Naive thymus-derived CD4-positive, alpha-beta T cell (primary cell): ENCODE measurements at regions not wholly inside any gene's neighbourhood (a gene's known extent, or its start where the extent isn't known, plus 50 kb on each side); places are given as distances from the start of the nearest gene placed in this dataset.

Source experiments
- ATAC-seq: fragments of 150-1000 bp; cut with Tn5 transposase; 2 replicates; pipeline ENCODE4 v1.10.0; 2021; ENCODE audit warnings: mild to moderate bottlenecking, moderate library complexity
- CTCF ChIA-PET: fragments of 350-600 bp; sonication (Branson Sonifier 250); formaldehyde crosslinking; loops from one replicate; lab custom pipeline; 2021; ENCODE audit warnings: antibody characterized with exemption; lab: Charles Lee
- POLR2A ChIA-PET: fragments of 350-600 bp; sonication (Branson Sonifier 250); formaldehyde crosslinking; loops from one replicate; lab custom pipeline; 2021; ENCODE audit warnings: antibody characterized with exemption, inconsistent platforms; lab: Charles Lee
- DNase-seq, 9 donors: peaks; one replicate each; pipeline versions ENCODE4 v3.0.0 to v3.0.0-alpha.2; 2020 to 2022; ENCODE audit warnings: mixed read lengths in 1 of 9
- H3K27ac ChIP-seq: one replicate; pipeline ENCODE4 v1.7.0; 2013; ENCODE audit warnings: mild to moderate bottlenecking, low read depth, low read length, moderate library complexity
- H3K27me3 ChIP-seq, 2 donors: one replicate each; pipeline ENCODE4 v1.7.0; 2013; ENCODE audit warnings: low read length in 2 of 2, mild to moderate bottlenecking in 2 of 2, moderate library complexity in 2 of 2; ENCODE audit not compliant: control insufficient read depth in 2 of 2, insufficient read depth in 2 of 2
- H3K36me3 ChIP-seq, 3 experiments: 1 replicate in 2 of 3; 2 replicates in 1 of 3; pipeline ENCODE4 v1.7.0; 2013; ENCODE audit warnings: low read length in 3 of 3, mild to moderate bottlenecking in 3 of 3, moderate library complexity in 1 of 3; ENCODE audit not compliant: insufficient read depth in 3 of 3, control insufficient read depth in 2 of 3
- H3K4me1 ChIP-seq, 2 donors: one replicate each; pipeline ENCODE4 v1.7.0; 2013; ENCODE audit warnings: low read length in 2 of 2, mild to moderate bottlenecking in 2 of 2, moderate library complexity in 1 of 2; ENCODE audit not compliant: control insufficient read depth in 2 of 2, insufficient read depth in 2 of 2
- H3K4me3 ChIP-seq: 2 replicates; pipeline ENCODE4 v1.7.0; 2013; ENCODE audit warnings: mild to moderate bottlenecking, low read length
- H3K9me3 ChIP-seq, 3 experiments: 1 replicate in 2 of 3; 2 replicates in 1 of 3; pipeline ENCODE4 v1.7.0; 2013; ENCODE audit warnings: low read length in 3 of 3; ENCODE audit not compliant: control insufficient read depth in 2 of 3
- H3K27ac Mint-ChIP-seq, 9 donors: one replicate each; pipeline ENCODE4 v1.8.0; 2020 to 2022; ENCODE audit warnings: mixed read lengths in 9 of 9, mild to moderate bottlenecking in 8 of 9, moderate library complexity in 5 of 9, inconsistent platforms in 2 of 9
- H3K27me3 Mint-ChIP-seq, 5 donors: one replicate each; pipeline ENCODE4 v1.8.0; 2021 to 2022; ENCODE audit warnings: mixed read lengths in 5 of 5, mild to moderate bottlenecking in 1 of 5
- H3K36me3 Mint-ChIP-seq, 5 donors: one replicate each; pipeline ENCODE4 v1.8.0; 2020 to 2022; ENCODE audit warnings: mixed read lengths in 5 of 5, mild to moderate bottlenecking in 3 of 5, inconsistent platforms in 1 of 5
- H3K4me1 Mint-ChIP-seq, 7 donors: one replicate each; pipeline ENCODE4 v1.8.0; 2020 to 2022; ENCODE audit warnings: mixed read lengths in 7 of 7, mild to moderate bottlenecking in 3 of 7, inconsistent platforms in 1 of 7
- H3K4me3 Mint-ChIP-seq, 10 donors: one replicate each; pipeline ENCODE4 v1.8.0; 2020 to 2022; ENCODE audit warnings: mild to moderate bottlenecking in 10 of 10, mixed read lengths in 10 of 10, moderate library complexity in 6 of 10, inconsistent platforms in 2 of 10
- H3K9me3 Mint-ChIP-seq, 11 donors: one replicate each; pipeline ENCODE4 v1.8.0; 2020 to 2022; ENCODE audit warnings: mixed read lengths in 11 of 11, mild to moderate bottlenecking in 4 of 11, inconsistent platforms in 1 of 11, moderate library complexity in 1 of 11
- intact Hi-C, 2 donors: fragments of 100-400 bp; cut with micrococcal nuclease; formaldehyde crosslinking; loops; one replicate each; pipeline ENCODE4 v1.15.1; 2023

DNA sequence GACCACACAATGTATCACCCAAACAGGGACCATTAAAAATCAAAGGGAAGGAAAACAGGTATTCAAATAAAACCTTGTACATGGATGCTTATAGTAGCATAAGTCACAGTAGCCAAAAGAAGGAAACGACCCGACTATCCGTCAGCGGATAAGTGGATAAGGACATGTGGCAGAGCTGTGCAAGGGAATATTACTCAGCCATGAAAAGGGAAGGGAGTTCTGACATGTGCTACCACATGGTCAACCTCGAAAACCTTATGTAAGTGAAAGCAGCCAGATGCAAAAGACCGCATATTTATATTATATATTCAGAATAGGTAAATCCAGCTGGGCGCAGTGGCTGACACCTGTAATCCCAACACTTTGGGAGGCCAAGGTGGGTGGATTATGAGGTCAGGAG lies 193.3 kb downstream of the NPHP4 start:
- CTCF ChIA-PET, result no interaction called here
- POLR2A ChIA-PET, result no interaction called here

DNA sequence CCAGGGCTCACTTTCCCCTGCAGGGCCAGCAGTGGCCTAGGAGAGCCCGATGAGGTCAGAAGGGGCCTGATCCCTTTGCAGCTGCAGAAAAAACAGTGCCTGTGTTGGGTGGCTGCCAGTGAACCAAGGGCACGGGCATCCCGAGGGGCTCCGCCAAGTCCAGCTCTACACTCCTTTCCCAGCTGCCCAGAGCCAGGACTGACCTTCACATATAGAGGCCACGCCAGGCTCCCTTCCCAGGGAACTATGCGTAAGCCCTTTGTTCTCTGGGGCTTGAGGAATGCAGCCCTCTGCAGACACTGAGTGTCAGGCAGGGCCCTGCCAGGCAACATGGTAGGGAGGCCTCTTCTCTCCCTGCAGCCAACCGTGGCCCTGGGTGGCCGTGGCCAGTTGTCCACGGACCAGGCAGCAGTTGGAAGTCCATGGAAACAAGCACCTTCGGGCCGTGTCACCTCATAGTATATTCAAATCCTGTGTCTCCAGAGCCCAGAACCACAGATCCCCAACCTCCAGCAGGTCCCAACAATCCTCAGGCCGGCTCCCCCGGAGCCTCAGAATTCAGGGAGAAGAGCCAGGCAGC lies 194.0 kb downstream of the NPHP4 start:
- ChIA-PET CTCF (no interaction called here), POLR2A (no interaction called here)
- Histone ChIP-seq H3K27me3 (no peaks in the 10 kb centered on the region), H3K4me1 (no peaks in the 10 kb centered on the region), H3K4me3 (no peak overlapping the region), H3K36me3 (no peaks in the 10 kb centered on the region), H3K9me3 (peaks cover 0 to 4% (median 0%) of the 10 kb centered on the region in 3 experiments), H3K27ac (no peak overlapping the region)
- no peaks in the 10 kb centered on the region for H3K4me1 Mint-ChIP-seq
- no peak overlapping the region for H3K27ac Mint-ChIP-seq
- no peaks in the 10 kb centered on the region for H3K36me3 Mint-ChIP-seq
- DNase-seq (no peak), ATAC-seq (no peak)
- H3K4me3 Mint-ChIP-seq, result no peak overlapping the region
- peaks cover 0 to 13% (median 1%) of the 10 kb centered on the region in 11 donors for H3K9me3 Mint-ChIP-seq
- H3K27me3 Mint-ChIP-seq, result peaks cover 0 to 16% (median 13%) of the 10 kb centered on the region in 5 donors
- intact Hi-C loops, result no loop called here

More for the DNA sequence above, 193.3 kb downstream of the NPHP4 start:
- H3K4me1 ChIP-seq, result no peaks in the 10 kb centered on the region
- H3K27me3 ChIP-seq, result no peaks in the 10 kb centered on the region
- peaks cover 0 to 15% (median 10%) of the 10 kb centered on the region in 5 donors for H3K27me3 Mint-ChIP-seq
- no peak overlapping the region for H3K27ac Mint-ChIP-seq
- ATAC-seq (no peak), DNase-seq (no peak)
- no peak overlapping the region for H3K4me3 Mint-ChIP-seq
- H3K36me3 Mint-ChIP-seq, result no peaks in the 10 kb centered on the region
- H3K4me3 ChIP-seq, result no peak overlapping the region
- no peaks in the 10 kb centered on the region for H3K36me3 ChIP-seq
- intact Hi-C loops, result no loop called here
- no peak overlapping the region for H3K27ac ChIP-seq
- H3K4me1 Mint-ChIP-seq, result no peaks in the 10 kb centered on the region
- H3K9me3 ChIP-seq, result peaks cover 0 to 4% (median 0%) of the 10 kb centered on the region in 3 experiments
- peaks cover 0 to 9% (median 1%) of the 10 kb centered on the region in 11 donors for H3K9me3 Mint-ChIP-seq

DNA sequence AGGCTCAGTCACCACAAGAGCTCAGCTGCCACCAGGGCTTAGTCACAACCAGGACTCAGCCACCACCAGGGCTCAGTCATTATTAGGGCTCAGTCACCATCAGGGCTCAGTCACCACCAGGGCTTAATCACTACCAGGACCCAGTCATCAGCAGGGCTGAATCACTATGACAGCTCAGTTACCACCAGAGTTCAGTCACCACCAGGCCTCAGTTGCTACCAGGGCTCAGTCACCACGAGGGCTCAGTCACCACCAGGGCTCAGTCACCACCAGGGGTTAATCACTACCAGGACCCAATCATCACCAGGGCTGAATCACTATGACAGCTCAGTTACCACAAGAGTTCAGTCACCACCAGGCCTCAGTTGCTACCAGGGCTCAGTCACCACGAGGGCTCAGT lies 196.2 kb downstream of the NPHP4 start:
- H3K4me3 ChIP-seq, result no peak overlapping the region

DNA sequence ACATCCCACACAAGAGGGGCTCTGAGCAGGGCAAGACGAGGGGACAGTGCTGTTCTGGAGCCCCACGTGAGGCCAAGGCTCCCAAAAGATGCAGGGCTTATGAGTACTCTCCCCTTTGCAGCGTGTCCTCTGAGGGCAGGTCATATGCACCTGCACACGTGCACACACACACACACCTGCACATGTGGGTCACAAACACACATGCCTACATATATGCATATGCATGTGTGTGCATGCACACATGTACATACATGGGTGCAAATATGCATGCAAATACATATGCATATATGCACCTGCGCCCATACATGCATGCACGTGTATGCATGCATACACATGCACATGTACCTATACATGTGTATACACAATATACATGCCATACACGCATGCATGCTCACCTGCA lies 197.9 kb downstream of the NPHP4 start:
- no peak for DNase-seq
- no peaks in the 10 kb centered on the region for H3K4me1 Mint-ChIP-seq
- H3K27ac Mint-ChIP-seq, result peak overlapping the region in 1 of 9 donors; percentile 36
- Histone ChIP-seq H3K4me3 (no peak overlapping the region), H3K36me3 (no peaks in the 10 kb centered on the region), H3K27me3 (no peaks in the 10 kb centered on the region), H3K9me3 (peaks cover 0 to 4% (median 0%) of the 10 kb centered on the region in 3 experiments), H3K4me1 (no peaks in the 10 kb centered on the region), H3K27ac (no peak overlapping the region)
- no peak overlapping the region for H3K4me3 Mint-ChIP-seq
- no peak for ATAC-seq
- ChIA-PET POLR2A (no interaction called here), CTCF (no interaction called here)
- peaks cover 0 to 38% (median 22%) of the 10 kb centered on the region in 5 donors for H3K27me3 Mint-ChIP-seq
- H3K9me3 Mint-ChIP-seq, result peaks cover 0 to 25% (median 7%) of the 10 kb centered on the region in 11 donors
- peaks cover 0 to 5% (median 0%) of the 10 kb centered on the region in 5 donors for H3K36me3 Mint-ChIP-seq
- intact Hi-C loops, result no loop called here

More for the DNA sequence above, 196.2 kb downstream of the NPHP4 start:
- H3K27me3 Mint-ChIP-seq, result peaks cover 0 to 34% (median 18%) of the 10 kb centered on the region in 5 donors
- H3K27ac Mint-ChIP-seq, result no peak overlapping the region
- ChIA-PET CTCF (interaction anchor here (0.7 kb wide), 1 partner anchor 1402 kb away, joined by 3 read pairs; no protein-coding TSS in a partner anchor), POLR2A (no interaction called here)
- H3K36me3 Mint-ChIP-seq, result peaks cover 0 to under 1% (median 0%) of the 10 kb centered on the region in 5 donors
- H3K9me3 ChIP-seq, result peaks cover 0 to 4% (median 0%) of the 10 kb centered on the region in 3 experiments
- H3K36me3 ChIP-seq, result no peaks in the 10 kb centered on the region
- no peaks in the 10 kb centered on the region for H3K27me3 ChIP-seq
- H3K27ac ChIP-seq, result no peak overlapping the region
- H3K4me1 Mint-ChIP-seq, result no peaks in the 10 kb centered on the region
- intact Hi-C loops, result no loop called here
- no peak for DNase-seq
- H3K4me1 ChIP-seq, result no peaks in the 10 kb centered on the region
- H3K4me3 Mint-ChIP-seq, result no peak overlapping the region
- H3K9me3 Mint-ChIP-seq, result peaks cover 0 to 14% (median 2%) of the 10 kb centered on the region in 11 donors
- ATAC-seq, result no peak

DNA sequence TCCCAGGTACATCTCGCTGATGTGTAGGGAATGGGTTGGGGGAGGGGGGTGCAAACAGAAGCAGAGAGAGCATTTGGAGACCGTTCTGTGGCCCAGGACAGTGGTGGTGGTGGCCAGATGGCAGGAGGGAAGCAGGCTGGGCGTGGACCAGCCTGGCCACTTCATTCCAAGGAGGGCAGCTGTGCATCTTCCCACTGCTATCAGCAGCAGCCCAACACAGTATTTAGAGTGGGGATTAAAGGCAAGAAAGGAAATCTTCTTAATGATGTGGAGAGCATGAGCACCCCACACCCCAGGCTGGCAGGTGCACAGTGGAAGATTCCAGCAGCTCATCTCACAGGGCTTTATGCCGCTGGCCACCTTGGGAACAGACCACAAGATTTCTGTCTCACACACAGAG lies 198.7 kb downstream of the NPHP4 start:
- Histone ChIP-seq H3K36me3 (no peaks in the 10 kb centered on the region), H3K27ac (no peak overlapping the region), H3K4me3 (no peak overlapping the region), H3K27me3 (no peaks in the 10 kb centered on the region), H3K4me1 (no peaks in the 10 kb centered on the region), H3K9me3 (peaks cover 0 to 4% (median 0%) of the 10 kb centered on the region in 3 experiments)
- Mint-ChIP-seq H3K4me3 (no peak overlapping the region), H3K27ac (no peak overlapping the region), H3K27me3 (peaks cover 0 to 30% (median 17%) of the 10 kb centered on the region in 5 donors), H3K4me1 (no peaks in the 10 kb centered on the region), H3K9me3 (peaks cover 0 to 33% (median 9%) of the 10 kb centered on the region in 11 donors), H3K36me3 (peaks cover 0 to 5% (median 0%) of the 10 kb centered on the region in 5 donors)
- ChIA-PET POLR2A (no interaction called here), CTCF (no interaction called here)
- intact Hi-C loops, result no loop called here
- no peak for ATAC-seq
- DNase-seq, result no peak

DNA sequence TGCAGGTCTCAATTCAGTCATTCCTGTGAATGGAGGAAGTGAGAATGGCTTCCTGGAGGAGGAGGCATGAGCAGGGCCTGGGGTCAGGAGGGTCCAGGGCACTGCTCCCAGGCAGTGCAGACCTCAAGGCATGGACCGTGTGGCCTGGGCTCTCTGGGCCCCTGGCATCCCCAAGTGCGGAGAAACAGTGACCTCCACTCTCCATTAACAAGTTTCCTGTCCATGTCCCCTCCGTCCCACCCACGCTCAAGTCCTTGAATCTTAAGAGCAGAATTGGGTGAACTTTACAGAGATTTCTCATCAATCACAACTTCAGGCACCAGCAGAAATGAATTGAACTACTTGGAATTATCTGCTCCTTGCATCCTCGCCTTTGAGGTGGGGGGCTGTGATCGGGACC lies 211.1 kb downstream of the NPHP4 start:
- H3K4me3 ChIP-seq, result no peak overlapping the region
- ChIA-PET POLR2A (no interaction called here), CTCF (no interaction called here)
- H3K9me3 ChIP-seq, result no peaks in the 10 kb centered on the region
- intact Hi-C loops, result no loop called here
- H3K4me1 Mint-ChIP-seq, result no peaks in the 10 kb centered on the region
- H3K27me3 Mint-ChIP-seq, result peaks cover 0 to 17% (median 16%) of the 10 kb centered on the region in 5 donors
- H3K4me1 ChIP-seq, result no peaks in the 10 kb centered on the region
- peaks cover 0 to 8% (median 2%) of the 10 kb centered on the region in 11 donors for H3K9me3 Mint-ChIP-seq
- H3K27me3 ChIP-seq, result no peaks in the 10 kb centered on the region
- H3K36me3 Mint-ChIP-seq, result no peaks in the 10 kb centered on the region
- no peak for DNase-seq
- no peak overlapping the region for H3K27ac ChIP-seq
- ATAC-seq, result no peak
- H3K27ac Mint-ChIP-seq, result no peak overlapping the region
- H3K36me3 ChIP-seq, result no peaks in the 10 kb centered on the region
- no peak overlapping the region for H3K4me3 Mint-ChIP-seq

DNA sequence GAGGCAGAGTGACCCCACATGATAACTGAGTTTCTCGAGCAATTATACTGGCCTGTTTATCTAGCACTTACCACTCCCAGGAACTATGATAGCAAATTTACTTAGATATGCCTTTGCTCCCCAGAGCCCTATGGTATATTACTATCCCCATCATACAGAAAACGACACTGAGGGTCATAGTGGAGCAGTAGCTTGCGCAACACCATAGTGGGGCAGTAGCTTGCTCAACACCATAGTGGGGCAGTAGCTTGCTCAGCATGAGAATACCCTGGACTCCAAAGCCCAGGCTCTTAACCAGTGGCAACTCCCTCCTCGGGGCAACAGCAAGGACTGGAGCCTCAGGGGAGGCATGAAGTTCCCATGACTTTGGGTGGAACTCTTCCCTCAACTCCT lies 211.9 kb downstream of the NPHP4 start:
- no peaks in the 10 kb centered on the region for H3K4me1 Mint-ChIP-seq
- peaks cover 0 to 14% (median 10%) of the 10 kb centered on the region in 5 donors for H3K27me3 Mint-ChIP-seq
- CTCF ChIA-PET, result no interaction called here
- H3K27me3 ChIP-seq, result no peaks in the 10 kb centered on the region
- H3K27ac Mint-ChIP-seq, result no peak overlapping the region
- H3K36me3 ChIP-seq, result no peaks in the 10 kb centered on the region
- DNase-seq (no peak), ATAC-seq (no peak)
- H3K27ac ChIP-seq, result no peak overlapping the region
- no peaks in the 10 kb centered on the region for H3K9me3 ChIP-seq
- no peak overlapping the region for H3K4me3 ChIP-seq
- no peaks in the 10 kb centered on the region for H3K36me3 Mint-ChIP-seq
- H3K4me1 ChIP-seq, result no peaks in the 10 kb centered on the region
- POLR2A ChIA-PET, result no interaction called here
- intact Hi-C loops, result no loop called here
- peaks cover 0 to 8% (median 2%) of the 10 kb centered on the region in 11 donors for H3K9me3 Mint-ChIP-seq
- H3K4me3 Mint-ChIP-seq, result no peak overlapping the region
